ENCODE measurements at regions not wholly inside any gene's neighbourhood (a gene's known extent, or its start where the extent isn't known, plus 50 kb on each side); places are given as distances from the start of the nearest gene placed in this dataset.

DNA sequence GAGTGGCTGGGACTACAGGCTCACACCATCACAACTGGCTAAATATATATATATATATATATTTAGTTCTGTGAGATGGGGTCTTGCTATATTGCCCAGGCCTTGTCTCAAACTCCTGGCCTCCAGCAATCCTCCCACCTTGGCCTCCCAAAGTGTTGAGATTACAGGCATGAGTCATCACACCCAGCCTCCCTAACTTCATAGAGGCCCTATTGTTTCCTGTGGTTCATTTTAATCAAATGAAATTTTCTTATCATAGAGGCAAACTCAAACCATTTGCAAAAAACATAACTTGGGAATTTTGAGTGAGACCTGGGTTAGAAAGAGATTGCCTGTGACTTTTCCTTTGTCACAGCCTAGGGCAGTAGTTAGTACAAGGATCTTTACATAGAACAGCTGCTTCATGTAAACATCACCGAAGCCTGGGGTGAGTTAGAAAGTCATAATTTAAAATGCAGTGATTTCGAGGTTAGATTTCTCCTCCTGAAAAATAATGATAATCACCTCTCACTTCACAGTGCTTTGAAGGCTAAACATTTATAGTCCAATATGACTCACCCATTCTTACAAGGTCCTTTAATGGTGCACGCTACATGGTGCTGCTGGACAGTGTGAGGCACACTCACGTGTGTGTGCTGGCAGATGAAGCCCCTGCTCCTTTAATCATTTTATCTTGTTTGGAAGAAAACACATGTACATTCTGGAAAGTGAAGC lies 188.9 kb downstream of the RHOU start:
- no peak for DNase-seq

GRCh38 chr1:228925691-228926090 lies 190.4 kb downstream of the RHOU start:
- no peak for DNase-seq

DNA sequence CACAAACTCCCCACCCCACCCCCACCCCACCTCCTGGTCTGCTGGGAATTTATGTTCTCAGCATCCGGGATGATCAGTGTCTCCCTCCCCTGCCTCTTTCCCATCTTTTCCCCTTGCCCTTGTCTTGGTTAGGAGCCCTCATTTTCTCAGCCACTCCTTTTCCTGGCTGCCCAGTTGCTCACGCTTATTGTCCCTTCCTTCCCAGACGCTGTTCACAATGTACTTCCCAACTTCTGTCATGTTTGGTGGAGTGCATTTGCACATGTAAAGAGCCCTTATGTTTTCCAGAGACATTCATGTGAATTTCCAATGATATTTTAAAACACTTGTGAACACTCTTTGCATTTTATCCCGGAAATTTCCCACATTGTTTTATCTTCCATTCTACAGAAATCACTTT lies 192.1 kb downstream of the RHOU start:
- DNase-seq = no peak

DNA sequence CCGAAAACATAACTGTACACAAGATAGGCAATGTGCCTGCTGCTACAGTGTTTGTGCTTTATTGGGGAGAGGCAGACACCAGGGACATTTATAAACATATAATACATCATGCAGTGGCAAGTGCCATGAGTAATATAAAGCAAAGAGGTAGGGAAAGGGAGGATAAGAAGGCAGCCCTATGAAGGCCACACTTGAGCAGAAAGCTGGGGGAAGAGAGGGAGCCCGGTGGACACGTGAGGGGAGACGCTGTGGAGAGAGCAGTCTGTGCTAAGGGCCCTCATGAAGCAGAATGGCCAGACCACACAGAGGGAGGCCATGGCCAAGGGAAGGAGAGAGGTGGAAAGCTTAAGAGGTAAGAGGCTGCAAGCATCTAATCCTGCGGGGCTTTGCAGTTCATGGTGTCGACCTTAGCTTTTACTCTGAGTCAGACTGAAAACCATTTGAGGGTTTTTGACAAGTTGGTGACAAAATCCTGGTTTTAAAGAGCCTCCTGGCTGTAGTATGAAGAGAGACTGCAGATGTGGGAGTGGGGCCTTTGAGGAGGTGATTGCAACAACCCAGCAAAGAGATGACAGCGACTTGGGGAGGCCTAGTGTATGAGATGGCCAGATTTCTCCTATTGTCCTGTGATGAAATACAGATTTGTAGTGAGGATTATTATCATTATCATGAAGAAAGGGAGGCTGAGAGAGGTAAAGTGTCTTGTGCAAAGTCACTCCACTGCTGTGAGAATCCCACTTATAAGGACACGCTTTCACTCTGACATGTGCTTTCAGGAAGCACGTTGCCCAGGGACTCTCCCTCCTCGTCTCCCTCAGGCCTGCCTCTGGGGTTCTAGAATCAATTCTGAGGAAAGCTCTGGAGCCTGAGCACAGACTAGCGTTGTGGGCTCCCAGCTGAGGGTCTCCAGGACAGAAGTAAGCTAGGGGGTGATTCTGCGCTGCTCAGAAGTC lies 192.9 kb downstream of the RHOU start:
- DNase-seq = no peak

GRCh38 chr1:228929476-228930027 lies 194.3 kb downstream of the RHOU start:
- no peak for DNase-seq

- no peak for DNase-seq
These were observed 195.2 kb downstream of the RHOU start for GRCh38 chr1:228930479-228930957.

DNA sequence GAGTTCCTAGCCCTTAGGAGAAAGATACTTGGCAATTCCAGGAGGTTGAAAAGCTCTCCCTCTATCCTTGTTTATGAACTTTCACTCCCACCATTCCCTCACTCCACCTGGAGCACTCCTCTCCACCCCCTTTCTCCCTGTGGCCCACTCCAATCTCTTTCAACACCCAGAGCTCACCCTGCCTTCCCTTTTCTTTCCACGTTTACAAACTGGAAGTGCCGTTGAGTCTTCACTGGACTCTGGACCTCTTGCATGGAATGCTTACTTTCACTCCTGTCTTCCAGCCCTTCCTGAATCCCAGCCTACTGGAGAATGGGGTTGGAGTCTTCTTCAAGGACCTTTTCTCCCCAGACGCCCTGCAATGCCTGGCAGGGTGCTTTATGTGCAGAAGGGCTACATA lies 198.5 kb downstream of the RHOU start:
- no peak for DNase-seq

DNA sequence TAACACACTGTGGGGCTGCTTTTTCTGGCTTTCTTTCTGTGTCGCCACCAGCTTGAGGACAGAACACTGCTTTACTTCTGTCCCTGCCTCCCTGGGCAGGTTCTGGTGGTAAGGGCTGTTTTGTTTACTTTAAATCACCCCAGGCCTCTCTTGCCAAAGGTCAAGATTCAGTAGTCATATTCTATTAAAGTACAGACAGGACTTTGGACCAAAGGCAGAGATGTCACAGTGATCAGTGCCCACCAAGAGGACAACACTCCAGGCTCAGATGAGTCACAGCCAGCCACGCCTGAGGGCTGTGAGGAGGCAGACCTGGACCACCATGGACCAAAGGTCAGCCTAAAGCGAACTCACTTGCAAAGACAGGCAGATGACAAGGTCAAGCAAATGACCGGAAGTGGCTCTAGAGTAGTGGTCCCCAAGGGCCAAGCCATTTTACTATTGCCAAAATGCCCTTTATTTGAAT lies 200.0 kb downstream of the RHOU start:
- DNase-seq = no peak

DNA sequence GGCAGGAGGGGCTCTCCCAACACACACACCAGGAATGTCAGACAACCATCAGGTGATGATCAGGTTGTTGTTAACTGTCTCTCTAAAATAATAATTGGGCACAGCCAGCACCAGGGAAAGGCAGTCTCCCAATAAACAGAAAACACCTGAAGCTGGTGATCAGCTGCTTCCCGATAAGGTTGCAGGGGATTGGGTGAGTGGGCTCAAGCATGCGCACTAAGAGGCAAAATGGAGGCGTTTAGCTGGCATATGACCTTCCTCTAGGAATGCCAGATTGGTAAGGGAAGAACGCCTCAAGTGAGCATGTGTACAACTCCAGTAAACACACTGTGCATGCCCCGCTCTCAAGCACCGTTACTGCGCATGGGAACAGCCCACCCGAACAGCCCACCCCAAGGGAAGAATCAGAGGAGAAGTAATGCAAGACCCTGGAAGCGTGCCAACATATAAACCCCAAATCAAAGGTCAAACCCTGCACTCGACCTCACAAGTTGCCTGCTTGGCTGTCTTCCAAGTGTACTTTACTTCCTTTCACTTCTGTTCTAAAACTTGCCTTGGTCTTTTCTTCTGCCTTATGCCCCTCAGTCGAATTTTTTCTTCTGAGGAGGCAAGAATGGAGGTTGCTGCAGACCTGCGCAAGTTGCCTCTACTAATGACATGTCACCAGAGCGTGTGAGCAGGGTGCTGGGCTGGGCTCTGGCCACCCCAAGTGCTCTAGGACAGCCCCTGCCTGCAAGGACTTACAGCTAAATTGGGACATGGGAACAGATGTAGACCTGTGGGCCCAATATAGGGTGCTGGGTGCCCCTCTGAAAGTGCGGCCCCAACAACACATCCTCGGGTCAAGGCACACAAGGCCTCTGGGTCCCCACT lies 200.8 kb downstream of the RHOU start:
- DNase-seq = no peak

- DNase-seq = no peak
These were observed 201.6 kb downstream of the RHOU start for GRCh38 chr1:228936881-228937280.

DNA sequence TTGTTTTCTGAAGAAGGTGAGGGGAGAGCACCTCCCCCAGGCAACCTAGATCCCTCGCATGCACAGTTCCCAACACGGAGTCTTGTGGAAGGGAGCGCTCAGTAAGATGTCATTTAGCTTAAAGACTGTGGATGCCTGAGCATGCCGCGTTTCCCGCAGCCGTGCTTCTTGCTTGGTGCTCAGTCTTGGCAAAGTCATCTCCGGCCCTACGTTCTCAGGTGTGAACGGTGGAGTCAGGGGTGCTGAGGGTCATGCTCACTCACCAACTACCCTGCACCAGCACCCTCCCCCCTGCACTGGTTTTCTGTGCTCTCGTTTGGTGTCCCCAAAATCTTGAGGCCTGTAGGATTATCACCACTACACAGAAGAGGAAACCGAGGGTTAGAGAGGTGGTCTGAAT lies 202.1 kb downstream of the RHOU start:
- DNase-seq = no peak

- no peak for DNase-seq
These were observed 202.7 kb downstream of the RHOU start for GRCh38 chr1:228937851-228938536.

DNA sequence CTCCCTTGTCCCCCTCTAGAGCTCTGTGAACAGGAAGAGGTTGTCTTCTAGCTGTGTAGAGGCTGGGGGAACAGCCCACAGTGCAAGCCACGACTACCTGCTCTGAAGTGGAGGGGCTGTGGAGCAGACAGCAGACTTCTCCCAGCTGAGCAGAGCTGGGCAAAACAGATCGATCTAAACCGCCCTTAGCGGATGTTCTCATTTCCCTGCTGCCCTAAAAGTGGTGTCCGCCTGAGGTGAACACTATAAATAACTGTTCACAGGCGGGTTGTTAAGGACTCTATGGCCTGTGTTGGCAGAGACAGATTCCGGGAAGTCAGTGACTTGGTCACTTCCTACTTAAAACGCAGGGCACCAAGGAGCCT lies 203.2 kb downstream of the RHOU start:
- DNase-seq = no peak

- DNase-seq = no peak
These were observed 203.9 kb downstream of the RHOU start for GRCh38 chr1:228939001-228939691.

DNA sequence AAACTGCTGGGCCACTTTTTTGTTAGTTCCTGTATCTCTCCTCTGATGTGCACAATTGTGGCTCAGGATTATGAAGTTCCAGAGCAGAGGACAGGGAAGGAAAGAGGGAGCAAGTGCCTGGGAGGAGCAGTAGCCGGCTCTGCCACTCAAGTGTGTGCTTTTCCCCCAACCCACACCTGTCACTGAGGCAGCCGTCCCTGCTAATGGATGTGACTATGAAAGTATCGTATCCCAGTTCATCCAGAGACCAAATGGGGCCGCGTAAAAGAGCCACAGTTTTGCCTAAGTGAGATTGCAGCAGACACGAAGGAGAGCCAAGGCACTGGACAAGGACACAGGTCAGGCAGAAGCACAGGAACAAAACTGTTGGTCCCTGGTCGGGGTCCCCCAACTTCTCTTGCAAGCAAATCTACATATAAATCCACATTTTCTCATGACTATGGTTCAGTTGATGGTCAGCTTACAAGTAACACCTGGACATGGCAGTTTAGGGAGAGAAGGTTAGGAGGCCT lies 204.7 kb downstream of the RHOU start:
- no peak for DNase-seq

DNA sequence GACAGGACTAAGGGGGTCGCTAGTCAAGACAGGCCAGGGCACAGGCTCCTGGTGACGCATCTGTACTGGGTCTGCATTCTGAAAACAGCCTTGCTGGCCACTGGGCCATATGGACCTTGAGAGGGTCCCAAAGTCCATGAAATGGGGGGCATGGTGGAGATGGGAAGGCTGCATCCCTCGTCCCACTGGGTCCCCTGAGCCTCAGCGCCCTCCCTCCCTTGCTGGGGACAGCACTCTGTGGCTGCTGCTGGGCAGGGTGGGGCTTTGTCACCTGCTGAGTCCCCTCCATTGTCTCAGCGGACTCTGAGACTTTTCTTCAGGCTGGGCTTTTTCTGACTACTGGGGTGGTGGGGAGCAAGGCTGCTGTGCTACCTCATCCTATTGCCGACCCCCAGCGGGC lies 205.2 kb downstream of the RHOU start:
- no peak for DNase-seq

DNA sequence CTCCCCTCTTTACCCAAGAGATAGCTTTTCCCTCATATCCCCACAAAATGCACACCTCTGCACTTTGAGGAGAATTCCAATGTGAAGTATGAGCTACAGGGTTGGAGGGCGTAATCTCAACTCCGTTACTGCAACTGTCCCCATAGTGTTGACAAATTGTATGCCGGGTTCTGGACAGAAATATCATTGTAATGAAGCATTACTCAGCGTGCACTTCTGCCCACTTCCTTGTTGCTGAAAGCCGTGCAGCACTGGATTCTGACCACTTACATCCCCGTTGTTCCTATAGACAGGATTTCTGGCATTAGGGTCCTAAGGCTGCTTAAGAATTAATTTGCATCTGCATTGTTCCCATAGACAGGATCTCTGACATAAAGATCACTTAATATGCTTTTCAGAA lies 205.6 kb downstream of the RHOU start:
- no peak for DNase-seq

- no peak for DNase-seq
These were observed 206.4 kb downstream of the RHOU start for GRCh38 chr1:228941666-228942065.

GRCh38 chr1:228943436-228943835 lies 208.2 kb downstream of the RHOU start:
- DNase-seq = no peak

- DNase-seq = no peak
These were observed 209.0 kb downstream of the RHOU start for GRCh38 chr1:228944296-228944695.

DNA sequence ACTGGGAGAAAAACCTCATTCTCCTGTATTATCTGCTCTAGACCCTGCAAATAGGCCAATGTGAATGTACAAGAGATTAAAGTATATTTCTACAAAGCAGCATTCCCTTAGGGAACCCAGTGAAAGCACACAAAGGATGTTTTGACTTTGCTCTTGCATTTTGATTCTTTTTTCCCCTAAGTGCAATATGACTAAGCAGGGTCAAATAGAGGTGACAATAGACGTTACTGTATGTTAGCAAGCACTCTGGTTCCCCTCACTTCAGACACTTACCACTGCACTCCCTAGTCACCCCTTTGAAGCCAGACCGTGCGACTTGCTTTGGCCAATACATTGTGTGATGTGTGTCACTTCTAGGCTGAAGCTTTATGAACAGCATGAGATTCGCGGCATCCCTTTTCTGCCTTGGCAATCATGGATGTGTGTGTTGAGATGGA lies 209.7 kb downstream of the RHOU start:
- DNase-seq = no peak
